GM19023 (cell line): ENCODE measurements at regions not wholly inside any gene's neighbourhood (a gene's known extent, or its start where the extent isn't known, plus 50 kb on each side); places are given as distances from the start of the nearest gene placed in this dataset.

Experiments
- ATAC-seq: cut with Tn5 transposase; IDR thresholded peaks from one replicate; pipeline ENCODE4 v1.9.1; 2021; ENCODE audit warnings: mild to moderate bottlenecking, moderate library complexity; ENCODE audit not compliant: unreplicated experiment

GRCh38 chr17:72512649-72513556 lies 392.1 kb downstream of the SOX9 start:
- ATAC-seq, result peak; percentile 37

DNA sequence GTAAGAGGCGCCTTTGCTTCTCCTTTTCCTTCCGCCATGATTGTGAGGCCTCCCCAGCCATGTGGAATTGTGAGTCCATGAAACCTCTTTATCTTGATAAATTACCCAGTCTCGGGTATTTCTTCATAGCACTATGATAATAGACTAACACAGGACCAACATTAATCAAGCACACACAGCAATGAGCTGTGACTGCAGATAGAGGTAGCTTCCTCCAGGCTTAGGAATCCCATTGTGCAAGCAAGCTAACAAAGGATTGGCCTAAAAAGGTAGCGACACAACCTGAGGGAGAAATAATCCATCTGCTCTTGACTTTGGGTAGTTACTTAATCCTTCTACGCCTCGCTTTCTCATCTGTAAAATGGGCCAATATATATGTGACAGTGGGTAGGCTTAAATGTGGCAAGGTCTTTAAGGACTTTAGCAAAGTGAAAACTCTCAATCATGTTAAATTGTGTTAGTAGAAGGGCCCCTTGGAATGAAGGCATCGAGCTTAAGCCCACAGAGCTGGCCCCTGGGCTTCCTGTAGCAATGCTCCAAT lies 393.6 kb downstream of the SOX9 start:
- ATAC-seq, result no peak

DNA sequence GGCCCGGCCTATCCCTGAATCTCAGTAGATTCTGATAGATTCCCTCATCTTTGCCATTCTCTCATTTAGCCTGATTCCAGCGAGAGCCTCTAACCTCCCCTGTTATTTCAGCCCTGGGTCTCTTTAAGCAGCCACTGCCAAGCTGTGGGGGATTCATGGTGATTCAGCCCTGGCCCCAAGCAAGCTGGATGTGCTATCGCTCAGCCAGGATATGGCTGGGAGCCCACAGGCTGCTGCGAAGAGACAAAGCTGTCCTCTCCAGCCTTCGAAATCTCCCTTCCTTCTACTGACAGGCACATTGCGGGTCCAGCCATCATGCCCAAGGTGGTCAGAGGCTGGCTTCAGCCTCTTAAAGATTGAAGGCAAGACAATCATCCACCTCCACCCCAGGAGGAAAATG lies 394.1 kb downstream of the SOX9 start:
- no peak for ATAC-seq

GRCh38 chr17:72515291-72516065 lies 394.7 kb downstream of the SOX9 start:
- ATAC-seq, result peak; percentile 33

DNA sequence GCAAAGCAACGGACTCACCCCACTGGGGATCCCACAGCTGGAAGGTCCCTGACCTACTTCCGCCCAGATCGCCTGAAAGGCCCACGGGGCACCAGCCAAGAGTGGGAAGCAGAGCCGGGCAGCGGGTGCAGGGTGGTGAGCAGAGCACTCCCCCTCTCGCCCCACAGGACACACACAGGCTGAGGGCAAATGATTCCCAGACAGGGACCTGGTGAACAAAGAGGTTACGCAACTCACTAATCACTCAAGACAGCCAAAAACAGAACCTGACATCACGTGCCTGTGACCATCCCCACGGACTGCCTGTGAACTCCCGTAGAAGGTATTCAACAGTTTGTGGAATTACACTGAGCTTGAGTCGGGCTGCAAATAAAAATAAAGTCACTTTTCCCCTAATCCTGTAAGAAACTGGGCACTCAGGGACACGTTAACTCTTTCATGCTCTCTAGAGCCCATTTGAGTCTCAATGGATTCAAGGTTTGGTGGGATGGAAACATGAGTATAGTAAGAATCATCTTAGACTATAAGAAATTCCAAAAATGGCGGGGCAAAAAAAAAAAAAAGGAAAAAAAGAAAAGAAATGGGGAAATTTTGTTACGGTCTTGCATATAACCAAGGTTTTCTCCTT lies 396.1 kb downstream of the SOX9 start:
- ATAC-seq, result no peak

DNA sequence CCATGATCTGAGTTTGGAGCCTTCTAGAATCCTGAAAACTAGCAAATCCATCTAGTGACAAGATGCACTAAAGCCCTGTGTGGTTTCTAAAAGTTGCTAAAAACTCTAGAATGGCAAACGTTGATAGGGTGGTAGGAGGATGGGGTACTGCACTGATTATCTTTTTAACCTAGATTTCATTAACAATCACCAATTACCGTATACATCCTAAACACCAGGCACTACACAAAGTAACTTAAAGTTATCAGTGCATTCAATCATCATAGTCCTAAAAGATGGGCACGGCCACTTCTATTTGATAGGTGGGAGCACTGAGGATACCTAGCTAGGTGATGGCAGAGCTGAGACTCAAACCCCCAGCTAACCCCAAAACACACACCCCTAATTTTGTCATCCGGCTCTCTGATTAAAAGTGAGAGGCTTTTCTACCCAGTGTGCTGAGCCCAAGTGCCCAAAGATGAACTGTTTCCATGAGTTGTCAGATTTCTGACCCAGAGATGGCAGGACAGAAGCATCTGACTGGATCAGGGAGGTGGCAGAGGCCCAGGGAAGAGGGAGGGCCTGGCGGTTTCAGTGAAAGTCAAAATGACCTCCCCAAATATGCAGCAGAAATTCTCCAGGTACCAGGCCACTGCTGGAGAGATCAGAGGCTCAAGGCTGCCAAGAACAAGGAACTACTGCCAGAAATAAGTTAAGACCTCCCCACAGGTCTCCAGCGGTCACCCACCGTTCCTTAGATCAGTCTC lies 396.8 kb downstream of the SOX9 start:
- ATAC-seq, result no peak

- ATAC-seq, result no peak
Measured at GRCh38 chr17:72518159-72518732, 397.4 kb downstream of the SOX9 start.

- no peak for ATAC-seq
Measured at GRCh38 chr17:72518753-72519597, 398.2 kb downstream of the SOX9 start.

GRCh38 chr17:72519598-72519936 lies 398.7 kb downstream of the SOX9 start:
- ATAC-seq, result no peak

DNA sequence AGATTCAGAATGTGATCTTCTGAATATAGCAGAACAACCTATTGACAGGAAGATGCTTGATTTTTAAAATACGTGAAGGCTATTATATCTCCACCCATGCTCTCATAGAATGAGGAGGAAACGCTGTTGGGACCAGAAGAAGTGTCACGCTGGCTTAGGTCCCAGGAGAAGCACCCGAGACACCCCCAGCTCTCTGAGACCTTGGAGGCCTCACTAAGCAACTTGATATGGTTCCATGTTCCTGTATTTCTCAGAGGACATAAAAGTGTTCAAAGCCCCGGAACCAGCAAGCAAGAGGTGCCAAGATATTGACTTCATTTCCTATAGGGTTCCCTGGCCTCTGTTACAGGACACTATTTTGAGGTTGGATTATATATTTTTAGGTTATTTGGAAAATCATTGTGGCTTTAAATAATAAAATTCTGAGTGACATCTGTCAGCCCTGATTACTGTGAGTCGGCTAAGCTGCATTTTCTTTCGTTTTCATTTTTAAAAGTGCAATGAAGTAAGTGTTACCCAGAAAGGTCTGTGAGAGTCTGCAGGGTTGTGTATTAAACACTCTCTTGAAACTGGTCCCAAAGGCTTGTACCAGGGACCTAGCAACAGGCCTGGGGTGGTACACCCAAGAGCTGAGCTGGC lies 400.0 kb downstream of the SOX9 start:
- no peak for ATAC-seq

DNA sequence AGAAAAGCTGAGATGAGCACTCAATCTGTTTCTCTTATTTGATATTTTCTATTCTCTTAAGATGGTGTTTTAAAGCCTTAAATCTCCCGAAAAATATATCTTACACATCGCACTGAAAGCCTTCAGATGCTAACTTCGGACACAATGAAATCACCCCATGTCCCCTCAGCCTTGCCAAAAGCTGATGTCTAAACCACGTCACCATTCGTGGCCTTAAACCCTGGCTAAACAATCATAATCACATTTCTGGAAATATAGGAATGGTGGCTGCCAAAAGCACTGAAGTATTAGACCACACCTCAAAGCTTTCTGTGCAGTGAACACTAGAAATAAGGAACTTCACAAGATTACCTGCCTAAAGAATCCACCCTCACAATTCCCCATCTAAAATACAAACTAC lies 402.7 kb downstream of the SOX9 start:
- no peak for ATAC-seq

GRCh38 chr17:72525225-72526015 lies 404.6 kb downstream of the SOX9 start:
- ATAC-seq, result no peak

DNA sequence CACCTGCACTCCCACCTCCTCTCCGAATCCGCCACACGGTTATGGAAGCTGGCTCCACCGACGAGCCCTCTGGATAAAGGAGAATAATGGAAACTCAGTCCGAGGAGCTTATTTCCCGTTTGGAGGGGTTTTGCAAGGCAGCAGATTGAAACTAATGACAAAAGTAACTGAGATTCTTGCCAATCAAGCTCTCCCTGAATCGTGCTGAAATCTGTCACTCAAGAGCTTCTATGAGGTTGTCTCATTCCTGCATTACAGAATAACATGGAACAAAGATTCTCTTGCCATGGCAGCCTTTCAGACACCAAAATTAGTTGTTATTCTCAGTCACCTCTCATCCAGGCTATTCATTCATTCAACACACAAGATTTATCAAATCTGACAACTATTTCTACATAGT lies 405.9 kb downstream of the SOX9 start:
- ATAC-seq, result no peak

- ATAC-seq, result no peak
Measured at GRCh38 chr17:72527789-72528188, 407.0 kb downstream of the SOX9 start.

GRCh38 chr17:72528683-72529082 lies 407.9 kb downstream of the SOX9 start:
- no peak for ATAC-seq

- ATAC-seq, result no peak
Measured at GRCh38 chr17:72529386-72529785, 408.6 kb downstream of the SOX9 start.

DNA sequence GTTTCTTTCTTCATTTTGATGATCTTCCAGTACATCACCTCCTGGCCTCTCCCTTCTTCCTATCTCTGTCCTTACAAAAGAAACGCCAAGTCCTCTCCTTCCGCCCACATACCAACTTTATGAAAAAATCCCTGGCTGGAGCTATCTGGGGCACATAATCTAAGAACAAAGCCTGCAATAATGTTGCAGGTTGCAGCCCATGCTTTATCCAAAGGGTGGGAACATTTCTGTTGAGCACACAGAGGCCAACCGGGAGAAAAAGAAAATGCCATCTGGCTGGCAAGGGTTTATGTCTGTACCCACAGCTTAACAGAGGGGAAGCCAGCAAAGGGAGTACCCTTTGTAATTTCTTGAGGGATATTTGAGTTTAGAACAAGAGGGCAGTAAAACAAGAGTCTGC lies 409.6 kb downstream of the SOX9 start:
- no peak for ATAC-seq

DNA sequence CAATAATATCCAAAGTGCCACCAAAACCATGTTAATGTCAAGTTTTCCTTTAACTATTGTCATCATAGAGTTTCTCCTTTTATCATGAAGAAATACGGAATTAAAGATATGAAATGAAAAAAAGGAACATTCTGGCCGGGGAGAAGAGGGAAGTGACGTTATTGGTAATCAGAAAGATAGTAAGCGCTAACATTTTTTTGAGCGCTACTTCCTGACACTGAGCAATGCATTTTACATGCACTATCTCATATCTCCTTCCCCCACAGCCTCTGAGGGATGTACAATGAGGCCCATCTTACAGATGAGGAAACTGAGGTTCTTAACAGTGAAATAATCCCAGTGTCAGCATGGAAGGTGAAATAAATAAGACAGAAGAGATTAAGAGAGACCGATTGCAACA lies 410.9 kb downstream of the SOX9 start:
- no peak for ATAC-seq
